ENCODE measurements at regions not wholly inside any gene's neighbourhood (a gene's known extent, or its start where the extent isn't known, plus 50 kb on each side); places are given as distances from the start of the nearest gene placed in this dataset.

GRCh38 chr22:19593991-19594569 is 69.9 kb upstream of the CLDN5 start:
- TF ChIP-seq CTCF (conservative IDR thresholded peaks at IDR 0.05; ENCODE audit: low read depth, low read length) (no peak), EZH2 (IDR thresholded peaks at IDR 0.05; ENCODE audit: low read length, unreplicated experiment) (no peak), EZH2phosphoT487 (IDR thresholded peaks at IDR 0.05; ENCODE audit: borderline replicate concordance, low read length) (no peak)
